GM21367 (cell line): ENCODE measurements at regions not wholly inside any gene's neighbourhood (a gene's known extent, or its start where the extent isn't known, plus 50 kb on each side); places are given as distances from the start of the nearest gene placed in this dataset.
"Not testable (repeated sequence)": the region's sequence is repeated elsewhere in the genome, so short reads cannot be mapped to it uniquely, and the experiment has no call there.

ENCODE experiments used
- ATAC-seq: cut with Tn5 transposase; IDR thresholded peaks from one replicate; pipeline ENCODE4 v1.9.1; 2021; ENCODE audit not compliant: unreplicated experiment

DNA sequence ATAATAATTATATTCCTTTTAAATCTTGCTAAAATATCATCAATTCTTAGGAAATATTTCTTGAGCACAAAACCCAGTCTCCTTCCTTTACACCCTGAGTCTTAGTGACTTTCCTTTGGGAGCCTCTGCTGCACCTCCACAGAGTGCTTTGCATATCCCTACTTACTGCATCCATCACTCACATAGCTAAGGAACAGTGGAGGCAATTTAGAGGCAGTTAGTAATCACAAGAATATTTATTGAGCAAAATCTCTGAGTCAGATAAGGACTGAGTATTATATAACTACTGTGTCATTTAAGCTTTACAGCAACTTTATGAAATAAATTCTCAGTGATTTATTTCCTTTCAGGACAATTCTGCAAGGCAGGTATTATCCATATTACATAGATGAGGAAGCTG, 327.7 kb downstream of the TMX3 start:
- no peak for ATAC-seq

DNA sequence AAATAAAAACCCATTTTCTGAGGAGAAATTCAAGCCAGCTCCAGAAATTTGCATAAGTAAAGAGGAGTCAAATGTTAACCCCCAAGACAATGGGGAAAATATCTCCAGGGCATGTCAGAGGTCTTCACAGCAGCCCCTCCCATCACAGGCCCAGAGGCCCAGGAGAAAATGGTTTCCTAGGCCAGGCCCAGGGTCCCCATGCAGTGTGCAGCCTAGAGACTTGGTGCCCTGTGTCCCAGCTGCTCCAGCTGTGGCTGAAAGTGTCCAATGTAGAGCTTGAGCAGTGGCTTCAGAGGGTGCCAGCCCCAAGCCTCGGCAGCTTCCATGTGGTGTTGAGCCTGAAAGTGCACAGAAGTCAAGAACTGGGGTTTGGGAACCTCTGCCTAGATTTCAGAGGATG, 330.9 kb downstream of the TMX3 start:
- ATAC-seq, result not testable (repeated sequence)

GRCh38 chr18:68376926-68377325, 338.0 kb downstream of the TMX3 start:
- no peak for ATAC-seq

DNA sequence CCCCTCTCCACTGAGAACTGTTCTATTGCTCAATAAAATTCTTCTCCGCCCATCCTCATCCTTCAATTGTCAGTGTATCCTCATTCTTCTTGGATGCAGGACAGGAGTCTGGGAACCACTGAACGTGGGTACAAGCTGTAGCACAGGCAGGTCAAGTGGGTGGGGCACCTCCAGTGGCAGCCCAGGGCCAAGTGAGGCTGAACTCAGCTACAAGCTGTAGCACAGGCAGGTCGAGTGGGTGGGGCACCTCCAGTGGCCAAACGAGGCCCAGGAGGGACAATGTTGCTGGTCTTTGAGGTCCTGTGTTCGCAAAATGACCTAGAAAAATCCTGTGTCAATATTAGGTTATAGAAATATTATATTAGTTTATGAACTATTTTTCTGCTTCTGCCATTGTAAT, 352.0 kb downstream of the TMX3 start:
- no peak for ATAC-seq

DNA sequence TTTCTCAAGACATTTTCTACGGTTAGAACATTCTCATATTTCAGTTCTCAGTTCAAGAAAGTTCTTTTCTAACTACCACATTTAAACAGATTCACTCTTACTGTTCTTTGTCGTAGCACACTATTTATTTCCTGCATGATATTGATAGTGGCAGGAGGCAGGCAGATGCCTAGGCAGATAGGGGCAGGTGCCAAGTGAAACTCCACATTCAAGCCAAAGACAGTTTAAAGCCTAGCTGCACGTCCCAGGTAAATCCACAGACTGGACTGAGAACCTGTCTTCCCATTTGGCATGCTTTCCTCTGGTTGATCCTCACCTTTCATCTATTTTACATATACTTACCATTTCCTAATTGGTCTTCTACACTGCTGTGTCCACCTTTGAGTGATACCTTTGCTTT, 359.3 kb downstream of the TMX3 start:
- ATAC-seq, result no peak

- no peak for ATAC-seq
Observed at GRCh38 chr18:68354176-68354575, 360.7 kb downstream of the TMX3 start.

DNA sequence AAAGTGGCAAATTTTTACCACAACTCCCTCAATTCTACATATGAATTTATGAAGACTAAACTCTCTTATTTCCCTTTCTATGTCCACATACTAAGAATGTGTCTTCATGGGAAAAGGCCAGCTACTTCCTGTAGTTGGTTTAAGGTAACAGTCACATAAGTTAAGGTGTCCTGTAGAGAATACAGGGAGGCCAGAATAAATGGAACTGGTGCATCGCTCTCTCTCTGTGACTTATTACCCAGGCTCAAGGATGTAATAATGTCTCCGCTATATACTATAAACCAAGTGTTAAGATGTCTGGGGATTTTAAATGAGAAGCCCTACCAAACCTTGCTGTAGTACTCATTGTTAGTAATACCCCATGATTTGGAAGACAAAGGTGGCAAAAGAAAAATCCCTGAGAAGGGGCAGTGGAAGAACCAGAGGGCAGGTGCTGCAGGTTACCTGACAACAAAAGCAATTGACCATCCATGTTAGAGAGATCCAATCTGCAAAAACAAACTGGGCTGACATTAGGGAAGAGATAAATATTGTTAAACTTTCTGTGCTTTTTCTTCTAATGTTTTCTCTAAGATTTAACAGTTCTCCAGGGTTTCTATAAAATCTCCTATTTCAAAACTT, 372.8 kb downstream of the TMX3 start:
- no peak for ATAC-seq

DNA sequence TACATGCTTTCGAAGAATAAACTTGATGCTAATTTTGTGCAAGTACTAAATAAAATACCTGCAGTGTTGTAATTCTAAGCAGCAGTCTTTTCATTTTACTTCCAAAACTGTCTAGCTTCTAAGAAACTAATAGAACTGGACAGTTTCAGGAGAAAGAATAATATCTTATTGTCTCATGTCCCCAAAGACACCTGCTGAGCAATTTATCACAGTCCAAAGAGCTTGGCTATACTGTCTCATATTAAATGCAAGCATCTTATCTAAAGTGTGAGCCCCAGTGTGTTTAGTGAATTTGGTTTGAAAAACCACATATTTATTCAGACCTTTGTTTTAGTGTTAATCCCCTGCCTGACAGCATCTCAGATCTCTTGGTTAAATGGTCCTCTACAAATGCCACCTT, 374.3 kb downstream of the TMX3 start:
- ATAC-seq, result no peak

GRCh38 chr18:68330658-68331057, 384.2 kb downstream of the TMX3 start:
- ATAC-seq, result no peak

DNA sequence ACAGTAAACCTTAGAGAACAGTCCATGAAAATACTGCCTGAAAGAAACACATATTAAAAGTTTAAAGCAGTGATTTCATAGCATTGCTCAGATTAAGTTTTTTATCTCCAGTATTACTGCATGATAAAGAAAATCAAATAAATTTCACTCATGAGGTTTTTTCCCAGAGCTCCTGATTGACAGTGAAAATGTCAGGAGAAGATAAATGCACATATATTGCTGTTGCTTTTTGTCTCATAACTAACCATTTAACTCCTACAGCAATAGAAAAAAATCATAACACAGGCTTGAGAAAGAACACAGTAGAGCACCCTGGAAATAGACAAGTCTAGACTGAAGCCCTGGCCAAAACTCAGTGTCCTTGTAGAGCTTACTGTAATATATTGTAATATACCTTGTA, 391.0 kb downstream of the TMX3 start:
- no peak for ATAC-seq

DNA sequence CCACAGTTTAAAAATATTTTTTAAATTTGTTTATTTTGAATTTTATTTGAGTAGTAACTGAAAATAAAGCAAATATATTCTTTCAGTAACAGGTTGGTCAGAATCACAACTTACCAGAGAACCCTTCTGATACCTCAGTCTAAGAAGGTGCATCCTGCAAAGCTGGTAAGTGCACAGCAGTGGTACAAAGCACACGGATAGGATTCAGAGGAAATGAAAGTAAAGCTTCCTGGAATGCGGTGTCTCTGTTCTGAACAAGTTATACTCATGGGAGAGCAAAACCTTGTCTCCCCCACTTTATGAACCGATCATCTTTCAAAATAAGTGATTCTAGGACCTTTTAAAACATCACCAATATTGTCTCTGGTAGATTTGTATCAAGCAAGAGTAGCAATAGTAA, 398.3 kb downstream of the TMX3 start:
- ATAC-seq, result no peak

- no peak for ATAC-seq
Observed at GRCh38 chr18:68314403-68314802, 400.5 kb downstream of the TMX3 start.

- ATAC-seq, result no peak
Observed at GRCh38 chr18:68301441-68301840, 413.5 kb downstream of the TMX3 start.

DNA sequence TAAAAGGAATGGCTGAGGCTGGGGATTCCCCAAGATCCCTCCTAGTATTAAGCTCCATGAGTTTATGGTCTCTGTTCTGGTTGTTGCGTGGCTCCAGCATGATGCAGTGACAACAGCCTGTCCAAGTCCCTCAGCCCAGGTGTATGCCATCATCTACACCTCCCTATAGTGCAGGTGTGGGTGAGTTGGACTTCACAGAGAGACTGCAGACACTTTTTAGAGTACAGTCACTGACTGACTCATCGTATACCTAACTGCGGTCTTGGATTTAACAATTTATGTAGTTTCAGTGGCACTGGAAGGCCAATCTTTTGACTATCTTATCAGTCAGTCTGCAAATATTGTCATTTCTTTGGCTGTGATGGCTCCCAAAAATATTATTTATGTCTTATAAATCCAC, 415.0 kb downstream of the TMX3 start:
- no peak for ATAC-seq

DNA sequence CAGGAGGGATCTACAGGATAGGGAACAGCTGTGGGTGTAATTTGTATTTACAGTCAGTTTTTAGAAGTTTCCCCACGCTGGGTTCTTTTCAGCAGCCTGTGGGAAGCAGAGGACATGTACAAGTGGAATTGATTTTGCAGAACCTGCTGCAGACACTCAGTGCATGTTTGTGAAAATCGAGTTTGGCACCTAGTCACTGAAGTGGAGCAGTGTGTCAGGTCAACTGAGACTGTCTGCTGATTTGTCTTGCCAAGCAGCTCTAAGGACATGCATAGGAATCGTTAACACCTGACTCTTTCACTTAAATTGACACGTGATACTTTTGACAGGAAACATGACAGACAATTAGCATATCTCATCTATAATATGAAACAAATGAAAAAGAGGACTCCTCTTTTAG, 416.6 kb downstream of the TMX3 start:
- ATAC-seq, result no peak

- ATAC-seq, result no peak
Observed at GRCh38 chr18:68288408-68288807, 426.5 kb downstream of the TMX3 start.

GRCh38 chr18:68284236-68284780, 430.6 kb downstream of the TMX3 start:
- no peak for ATAC-seq

DNA sequence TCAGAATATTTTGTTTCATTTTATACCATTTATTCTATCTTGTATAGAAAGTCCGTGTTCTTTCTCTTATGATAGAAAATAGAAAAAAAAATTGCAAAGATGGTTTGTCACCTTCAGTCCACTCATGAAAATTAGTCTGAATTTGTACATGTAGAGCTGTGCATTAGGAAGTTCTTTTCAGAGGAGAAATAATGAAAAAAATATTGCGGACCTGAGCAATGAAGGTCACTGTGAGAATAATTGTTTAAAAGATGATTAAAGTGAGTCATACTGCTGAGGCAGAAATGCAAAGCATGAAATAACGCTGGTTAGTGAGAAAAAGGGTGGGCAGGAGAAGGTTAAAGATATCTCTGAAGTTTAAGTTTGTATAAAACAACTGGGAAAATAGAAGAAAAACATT, 431.1 kb downstream of the TMX3 start:
- no peak for ATAC-seq

DNA sequence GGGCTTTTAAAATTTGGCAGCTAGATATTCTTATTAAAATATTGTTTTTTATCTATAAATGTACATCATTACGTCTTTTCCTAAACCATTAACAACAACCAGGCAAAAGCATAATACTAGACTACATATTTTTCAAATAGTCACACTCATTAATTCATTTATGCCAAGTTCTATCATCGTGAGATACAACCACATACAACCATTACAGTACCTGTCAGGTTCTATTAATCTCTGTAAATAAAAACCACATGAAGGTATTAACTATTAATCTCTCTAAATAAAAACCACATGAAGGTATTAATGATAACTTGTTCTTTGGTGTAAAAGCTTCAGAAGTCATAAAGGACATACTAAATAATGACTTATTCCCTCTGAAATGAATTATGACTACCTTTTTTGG, 432.7 kb downstream of the TMX3 start:
- no peak for ATAC-seq

DNA sequence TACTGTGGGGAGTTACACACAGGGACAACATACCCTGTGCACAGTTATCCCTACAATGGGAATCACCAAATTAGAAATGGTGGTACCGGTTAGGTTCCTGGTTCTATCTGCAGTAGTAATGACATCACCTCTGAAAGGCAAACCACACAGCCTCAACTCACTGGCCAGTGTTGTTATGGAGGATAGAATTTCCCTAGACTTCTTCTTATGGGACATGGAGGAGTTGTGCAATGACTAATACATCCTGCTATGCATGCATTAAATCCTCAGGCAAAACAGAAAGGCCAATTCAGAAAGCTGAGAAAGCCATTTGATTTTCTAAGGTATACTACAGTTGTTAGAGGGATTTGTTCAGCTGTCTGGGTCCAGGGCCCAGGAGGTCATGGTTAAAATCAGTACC, 439.3 kb downstream of the TMX3 start:
- ATAC-seq, result no peak

GRCh38 chr18:68270017-68270416, 444.9 kb downstream of the TMX3 start:
- no peak for ATAC-seq

GRCh38 chr18:68267583-68267982, 447.3 kb downstream of the TMX3 start:
- ATAC-seq, result no peak

GRCh38 chr18:68263481-68263880, 451.4 kb downstream of the TMX3 start:
- ATAC-seq, result no peak
